Naive B cell (primary cell): ENCODE measurements at regions not wholly inside any gene's neighbourhood (a gene's known extent, or its start where the extent isn't known, plus 50 kb on each side); places are given as distances from the start of the nearest gene placed in this dataset.
"Not testable (repeated sequence)": the region's sequence is repeated elsewhere in the genome, so short reads cannot be mapped to it uniquely, and the experiment has no call there.

Experiments
- ATAC-seq, 2 donors: fragments of 150-1000 bp; cut with Tn5 transposase; 2 replicates each; pipeline ENCODE4 v1.10.0; 2021; ENCODE audit warnings: low read depth in 2 of 2, mild to moderate bottlenecking in 2 of 2, moderate library complexity in 2 of 2
- DNase-seq: peaks from one replicate; pipeline ENCODE4 v3.0.0; 2022
- H3K27ac Mint-ChIP-seq, 6 donors: one replicate each; pipeline ENCODE4 v1.8.0; 2020 to 2022; ENCODE audit warnings: mild to moderate bottlenecking in 6 of 6, mixed read lengths in 6 of 6, moderate library complexity in 5 of 6, inconsistent platforms in 2 of 6
- H3K27me3 Mint-ChIP-seq, 3 donors: one replicate each; pipeline ENCODE4 v1.8.0; 2021 to 2022; ENCODE audit warnings: mixed read lengths in 3 of 3, mild to moderate bottlenecking in 1 of 3
- H3K36me3 Mint-ChIP-seq, 2 donors: one replicate each; pipeline ENCODE4 v1.8.0; 2020 to 2022; ENCODE audit warnings: mixed read lengths in 2 of 2, inconsistent platforms in 1 of 2, mild to moderate bottlenecking in 1 of 2
- H3K4me1 Mint-ChIP-seq, 3 donors: one replicate each; pipeline ENCODE4 v1.8.0; 2020 to 2022; ENCODE audit warnings: mixed read lengths in 3 of 3, inconsistent platforms in 1 of 3, mild to moderate bottlenecking in 1 of 3, moderate library complexity in 1 of 3
- H3K4me3 Mint-ChIP-seq, 8 donors: one replicate each; pipeline ENCODE4 v1.8.0; 2020 to 2022; ENCODE audit warnings: mild to moderate bottlenecking in 8 of 8, mixed read lengths in 8 of 8, moderate library complexity in 8 of 8, inconsistent platforms in 2 of 8
- H3K9me3 Mint-ChIP-seq, 7 donors: one replicate each; pipeline ENCODE4 v1.8.0; 2020 to 2022; ENCODE audit warnings: mixed read lengths in 7 of 7, mild to moderate bottlenecking in 5 of 7, inconsistent platforms in 2 of 7, moderate library complexity in 1 of 7

- H3K4me3 Mint-ChIP-seq, H3K4me1 Mint-ChIP-seq, H3K27ac Mint-ChIP-seq, DNase-seq, H3K36me3 Mint-ChIP-seq, ATAC-seq, H3K27me3 Mint-ChIP-seq: not testable (repeated sequence)
- H3K9me3 Mint-ChIP-seq: peaks cover 0 to 13% (median 5%) of the 10 kb centered on the region in 7 donors
Measured at GRCh38 chr4:17436047-17436749, 75.7 kb downstream of the QDPR start.

- Mint-ChIP-seq H3K4me3 (no peak overlapping the region), H3K27ac (peak overlapping the region in 1 of 6 donors; percentile 60), H3K4me1 (no peaks in the 10 kb centered on the region), H3K27me3 (no peaks in the 10 kb centered on the region), H3K36me3 (peaks cover 0 to 7% of the 10 kb centered on the region in 2 donors), H3K9me3 (peaks cover 0 to 6% (median 4%) of the 10 kb centered on the region in 7 donors)
- ATAC-seq (no peak), DNase-seq (no peak)
Measured at GRCh38 chr4:17433827-17434226, 78.1 kb downstream of the QDPR start.

GRCh38 chr4:17427991-17428390, 83.9 kb downstream of the QDPR start:
- Mint-ChIP-seq H3K27ac (no peak overlapping the region), H3K9me3 (peaks cover 0 to 6% (median 3%) of the 10 kb centered on the region in 7 donors), H3K4me3 (no peak overlapping the region), H3K36me3 (peaks cover 0 to 7% of the 10 kb centered on the region in 2 donors), H3K27me3 (no peaks in the 10 kb centered on the region), H3K4me1 (no peaks in the 10 kb centered on the region)
- ATAC-seq (no peak), DNase-seq (no peak)

DNA sequence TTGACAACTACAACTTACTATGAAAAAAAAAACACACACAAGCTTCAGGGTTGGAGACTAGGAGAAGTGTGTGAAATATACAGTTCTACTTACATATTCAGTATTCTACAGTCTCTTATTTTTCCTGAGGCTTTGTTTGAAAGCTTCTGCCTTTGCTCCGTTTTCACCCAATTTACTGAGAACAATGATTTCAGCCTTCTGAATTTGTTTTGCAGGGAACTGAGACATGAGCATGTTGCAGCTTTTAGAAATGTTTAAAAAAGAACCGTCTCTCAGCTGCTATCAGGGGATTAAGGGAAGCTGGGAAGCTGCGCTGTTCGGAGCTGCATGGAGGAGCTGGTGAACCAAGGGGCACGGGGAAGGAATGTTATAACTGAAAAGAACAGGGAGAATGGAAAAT, 85.7 kb downstream of the QDPR start:
- no peak overlapping the region for H3K27ac Mint-ChIP-seq
- no peaks in the 10 kb centered on the region for H3K4me1 Mint-ChIP-seq
- no peak for DNase-seq
- H3K36me3 Mint-ChIP-seq: peaks cover 0 to 5% of the 10 kb centered on the region in 2 donors
- no peak for ATAC-seq
- peaks cover 0 to 3% (median under 1%) of the 10 kb centered on the region in 3 donors for H3K27me3 Mint-ChIP-seq
- peaks cover 0 to 9% (median 3%) of the 10 kb centered on the region in 7 donors for H3K9me3 Mint-ChIP-seq
- no peak overlapping the region for H3K4me3 Mint-ChIP-seq

DNA sequence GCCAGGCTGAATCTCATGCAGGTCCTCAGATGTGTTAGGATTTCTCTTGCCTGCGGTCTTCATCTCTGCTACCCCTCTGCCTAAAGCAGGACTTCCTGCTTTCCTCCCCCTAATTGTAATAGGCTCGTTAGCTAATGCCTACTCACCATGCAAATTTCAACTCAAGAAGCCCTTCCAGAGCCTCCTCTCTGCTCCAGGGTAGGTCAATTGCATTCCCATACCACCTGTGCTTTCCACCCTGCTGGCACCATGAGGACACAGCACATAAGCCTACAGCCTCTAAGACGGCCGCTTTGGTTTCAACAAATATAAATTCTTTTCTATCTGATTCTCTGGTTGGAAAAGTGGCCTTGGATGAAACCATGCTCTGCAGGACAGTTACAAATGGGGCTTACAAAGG, 93.9 kb downstream of the QDPR start:
- no peak for ATAC-seq
- H3K36me3 Mint-ChIP-seq: peaks cover 0 to 13% of the 10 kb centered on the region in 2 donors
- no peaks in the 10 kb centered on the region for H3K4me1 Mint-ChIP-seq
- H3K4me3 Mint-ChIP-seq: no peak overlapping the region
- H3K9me3 Mint-ChIP-seq: peaks cover 13 to 35% (median 19%) of the 10 kb centered on the region in 7 donors
- peaks cover 0 to 12% (median 5%) of the 10 kb centered on the region in 3 donors for H3K27me3 Mint-ChIP-seq
- no peak for DNase-seq
- no peak overlapping the region for H3K27ac Mint-ChIP-seq

DNA sequence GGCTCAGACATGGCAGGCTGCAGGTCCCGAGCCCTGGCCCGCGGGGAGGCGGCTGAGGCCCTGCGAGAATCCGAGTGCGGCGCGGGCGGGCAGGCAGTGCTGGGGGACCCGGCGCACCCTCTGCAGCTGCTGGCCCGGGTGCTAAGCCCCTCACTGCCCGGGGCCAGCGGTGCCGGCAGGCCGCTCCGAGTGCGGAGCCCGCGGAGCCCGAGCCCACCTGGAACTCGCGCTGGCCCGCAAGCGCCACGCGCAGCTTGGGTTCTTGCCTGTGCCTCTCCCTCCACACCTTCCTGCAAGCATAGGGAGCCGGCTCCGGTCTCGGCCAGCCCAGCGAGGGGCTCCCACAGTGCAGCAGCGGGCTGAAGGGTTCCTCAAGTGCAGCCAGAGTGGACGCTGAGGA, 97.5 kb downstream of the QDPR start:
- peaks cover 0 to 13% of the 10 kb centered on the region in 2 donors for H3K36me3 Mint-ChIP-seq
- DNase-seq (no peak), ATAC-seq (no peak)
- peaks cover 13 to 34% (median 19%) of the 10 kb centered on the region in 7 donors for H3K9me3 Mint-ChIP-seq
- no peak overlapping the region for H3K27ac Mint-ChIP-seq
- H3K4me1 Mint-ChIP-seq: no peaks in the 10 kb centered on the region
- H3K27me3 Mint-ChIP-seq: peaks cover 0 to 5% (median 0%) of the 10 kb centered on the region in 3 donors
- H3K4me3 Mint-ChIP-seq: no peak overlapping the region

DNA sequence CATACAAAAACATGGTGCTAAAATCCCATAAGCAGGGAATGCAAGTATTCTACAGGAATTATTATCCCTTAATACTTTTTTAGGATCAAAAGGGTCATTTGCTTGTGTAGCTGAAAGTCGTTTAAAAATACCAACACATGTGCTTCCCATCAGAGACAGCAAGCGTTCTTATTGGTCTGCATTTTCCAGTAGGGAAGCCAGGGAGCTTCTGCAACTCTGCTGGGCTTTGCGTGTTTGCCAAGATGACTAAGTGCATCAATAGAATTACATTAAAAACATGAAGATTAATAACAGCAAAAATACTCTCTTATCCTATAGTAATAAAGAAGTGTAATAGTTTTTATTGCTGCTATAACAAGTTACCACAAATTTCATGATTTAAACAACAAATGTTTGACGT, 111.2 kb downstream of the QDPR start:
- Mint-ChIP-seq H3K4me3 (no peak overlapping the region), H3K27me3 (peaks cover 4 to 10% (median 6%) of the 10 kb centered on the region in 3 donors), H3K9me3 (peaks cover 0 to 5% (median 1%) of the 10 kb centered on the region in 7 donors), H3K4me1 (no peaks in the 10 kb centered on the region), H3K27ac (no peak overlapping the region), H3K36me3 (no peaks in the 10 kb centered on the region)
- ATAC-seq (no peak), DNase-seq (no peak)

DNA sequence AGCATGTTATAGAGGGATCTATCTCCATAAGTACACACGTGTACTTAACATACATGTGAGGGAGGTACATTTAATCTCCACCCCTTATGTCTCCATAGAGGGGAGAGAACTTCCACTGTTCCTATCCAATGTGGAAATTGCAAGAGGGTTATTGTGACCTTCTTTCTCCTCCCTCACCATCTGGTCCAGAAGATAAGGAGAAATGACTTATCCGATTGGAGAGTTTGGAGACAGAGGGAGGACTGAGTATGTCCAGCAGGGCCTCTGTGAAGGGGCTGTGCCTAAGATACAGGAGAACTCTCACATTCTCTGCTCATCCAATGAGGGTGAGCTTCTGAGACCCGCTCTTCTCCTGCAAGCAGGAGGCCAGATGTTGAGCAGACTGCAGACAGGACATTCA, 113.1 kb downstream of the QDPR start:
- DNase-seq (no peak), ATAC-seq (no peak)
- Mint-ChIP-seq H3K9me3 (peaks cover 0 to 5% (median under 1%) of the 10 kb centered on the region in 7 donors), H3K4me1 (no peaks in the 10 kb centered on the region), H3K27ac (no peak overlapping the region), H3K36me3 (no peaks in the 10 kb centered on the region), H3K27me3 (peaks cover 4 to 10% (median 6%) of the 10 kb centered on the region in 3 donors), H3K4me3 (no peak overlapping the region)

- H3K9me3 Mint-ChIP-seq: peaks cover 0 to 5% (median 0%) of the 10 kb centered on the region in 7 donors
- no peak for DNase-seq
- H3K27me3 Mint-ChIP-seq: peaks cover 4 to 10% (median 6%) of the 10 kb centered on the region in 3 donors
- H3K4me3 Mint-ChIP-seq: no peak overlapping the region
- H3K27ac Mint-ChIP-seq: no peak overlapping the region
- H3K36me3 Mint-ChIP-seq: no peaks in the 10 kb centered on the region
- no peak for ATAC-seq
- H3K4me1 Mint-ChIP-seq: no peaks in the 10 kb centered on the region
Measured at GRCh38 chr4:17398035-17398434, 113.9 kb downstream of the QDPR start.

- ATAC-seq (no peak), DNase-seq (no peak)
- Mint-ChIP-seq H3K4me3 (no peak overlapping the region), H3K36me3 (no peaks in the 10 kb centered on the region), H3K9me3 (peaks cover 0 to 5% (median 0%) of the 10 kb centered on the region in 7 donors), H3K27me3 (peaks cover 4 to 10% (median 6%) of the 10 kb centered on the region in 3 donors), H3K27ac (no peak overlapping the region), H3K4me1 (no peaks in the 10 kb centered on the region)
Measured at GRCh38 chr4:17397611-17398010, 114.3 kb downstream of the QDPR start.

- no peak for DNase-seq
- Mint-ChIP-seq H3K36me3 (no peaks in the 10 kb centered on the region), H3K9me3 (peaks cover 0 to 8% (median 5%) of the 10 kb centered on the region in 7 donors), H3K27ac (peak overlapping the region in 1 of 6 donors; percentile 59), H3K4me3 (no peak overlapping the region), H3K27me3 (peaks cover 0 to 5% (median 0%) of the 10 kb centered on the region in 3 donors), H3K4me1 (peaks cover 3 to 18% (median 7%) of the 10 kb centered on the region in 3 donors)
- no peak for ATAC-seq
Measured at GRCh38 chr4:17385403-17385802, 126.5 kb downstream of the QDPR start.

- peaks cover 0 to 8% (median 5%) of the 10 kb centered on the region in 7 donors for H3K9me3 Mint-ChIP-seq
- H3K36me3 Mint-ChIP-seq: no peaks in the 10 kb centered on the region
- H3K4me3 Mint-ChIP-seq: no peak overlapping the region
- DNase-seq (no peak), ATAC-seq (no peak)
- peaks cover 0 to 7% (median 0%) of the 10 kb centered on the region in 3 donors for H3K27me3 Mint-ChIP-seq
- H3K4me1 Mint-ChIP-seq: peaks cover 3 to 14% (median 7%) of the 10 kb centered on the region in 3 donors
- no peak overlapping the region for H3K27ac Mint-ChIP-seq
Measured at GRCh38 chr4:17380347-17380746, 131.5 kb downstream of the QDPR start.

DNA sequence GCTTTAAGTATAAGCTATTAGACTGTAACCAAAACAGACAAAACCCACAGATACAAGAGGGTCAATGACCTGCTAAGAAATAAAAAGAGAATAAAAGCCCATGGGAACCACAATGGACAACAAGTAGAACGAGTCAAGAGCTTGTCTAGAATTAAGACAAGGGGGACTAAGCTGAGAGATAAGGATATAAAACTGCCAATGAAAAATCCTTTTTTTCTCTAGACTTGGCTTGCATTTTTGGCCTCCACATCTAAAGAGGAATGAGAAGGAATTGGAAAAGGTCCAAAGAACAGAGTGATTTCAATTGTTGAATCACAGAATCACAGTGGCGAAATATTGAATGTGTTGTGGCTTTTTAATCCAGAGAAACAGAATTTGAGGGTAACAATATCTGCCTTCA, 135.7 kb downstream of the QDPR start:
- Mint-ChIP-seq H3K36me3 (no peaks in the 10 kb centered on the region), H3K4me3 (no peak overlapping the region), H3K27me3 (peaks cover 0 to 12% (median 0%) of the 10 kb centered on the region in 3 donors), H3K27ac (no peak overlapping the region), H3K4me1 (no peaks in the 10 kb centered on the region), H3K9me3 (no peaks in the 10 kb centered on the region)
- ATAC-seq: no peak
- DNase-seq: no peak

DNA sequence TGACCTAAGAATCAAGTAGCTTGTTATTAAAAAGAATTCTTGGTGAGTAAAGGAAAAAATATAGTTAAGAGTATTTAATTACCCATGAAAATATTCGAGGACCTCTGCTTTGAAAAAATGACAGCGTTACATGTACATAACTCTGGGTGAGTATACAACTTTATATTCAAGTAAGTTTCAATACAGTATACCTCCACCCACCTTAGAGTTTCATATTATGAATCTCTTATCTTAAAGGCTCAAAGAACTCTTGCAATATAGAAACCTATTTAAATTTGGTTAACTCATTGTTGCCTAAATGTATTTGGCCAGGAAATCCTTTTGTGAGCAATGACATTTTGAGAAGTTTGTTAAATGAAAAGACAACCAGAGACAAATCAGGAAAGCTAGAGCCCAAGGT, 138.2 kb downstream of the QDPR start:
- ATAC-seq (no peak), DNase-seq (no peak)
- no peak overlapping the region for H3K4me3 Mint-ChIP-seq
- H3K9me3 Mint-ChIP-seq: no peaks in the 10 kb centered on the region
- H3K4me1 Mint-ChIP-seq: no peaks in the 10 kb centered on the region
- H3K27me3 Mint-ChIP-seq: peaks cover 0 to 12% (median 4%) of the 10 kb centered on the region in 3 donors
- H3K27ac Mint-ChIP-seq: no peak overlapping the region
- no peaks in the 10 kb centered on the region for H3K36me3 Mint-ChIP-seq
